Right cardiac atrium (tissue), 5 donors: ENCODE measurements at regions not wholly inside any gene's neighbourhood (a gene's known extent, or its start where the extent isn't known, plus 50 kb on each side); places are given as distances from the start of the nearest gene placed in this dataset.

Experiments used
- ATAC-seq, 2 donors: fragments of 200-7000 bp; cut with Tn5 transposase; one replicate each; pipeline versions ENCODE4 v1.8.0 to v1.9.1; 2020; ENCODE audit warnings: moderate library complexity in 2 of 2, mild to moderate bottlenecking in 1 of 2
- DNase-seq, 3 donors: peaks; one replicate each; pipeline ENCODE4 v3.0.0-alpha.2; 2020
- H3K27ac ChIP-seq: one replicate; pipeline ENCODE4 v1.5.1; 2013; ENCODE audit warnings: mild to moderate bottlenecking, low read length, control low read depth, moderate library complexity
- H3K27me3 ChIP-seq: one replicate; pipeline ENCODE4 v1.6.1; 2013; ENCODE audit not compliant: control insufficient read depth, insufficient read depth
- H3K4me1 ChIP-seq: one replicate; pipeline ENCODE4 v1.6.1; 2013; ENCODE audit warnings: low read length; ENCODE audit not compliant: control insufficient read depth, insufficient read depth
- H3K4me3 ChIP-seq: one replicate; pipeline ENCODE4 v1.5.1; 2013; ENCODE audit warnings: low read length, control low read depth
- H3K9me3 ChIP-seq: one replicate; pipeline ENCODE4 v1.6.1; 2013; ENCODE audit warnings: low read length; ENCODE audit not compliant: control insufficient read depth
- WGBS: extraction: QIAGEN DNeasy Blood & Tissue Kit; methylation state at CpG from one replicate; pipeline ENCODE4 v1.1.7; 2013; 5-methylcytosine and 5-hydroxymethylcytosine counted together
- intact Hi-C, 4 donors: fragments of 100-400 bp; cut with DNase I; formaldehyde crosslinking; loops; one replicate each; pipeline versions ENCODE4 v1.11.0 to v1.14.0; 2022 to 2023
- donor health status: healthy with polysubstance abuse.
- donor health status: DM: no; HTN: yes; CAD: no.
- donor health status: DM: no; HTN: no; CAD: no.
- donor health status: DM: no; HTN: yes; CAD: no; lungs with severe emphysema.
- donor health status: DM: yes; HTN: yes; CAD: no.

DNA sequence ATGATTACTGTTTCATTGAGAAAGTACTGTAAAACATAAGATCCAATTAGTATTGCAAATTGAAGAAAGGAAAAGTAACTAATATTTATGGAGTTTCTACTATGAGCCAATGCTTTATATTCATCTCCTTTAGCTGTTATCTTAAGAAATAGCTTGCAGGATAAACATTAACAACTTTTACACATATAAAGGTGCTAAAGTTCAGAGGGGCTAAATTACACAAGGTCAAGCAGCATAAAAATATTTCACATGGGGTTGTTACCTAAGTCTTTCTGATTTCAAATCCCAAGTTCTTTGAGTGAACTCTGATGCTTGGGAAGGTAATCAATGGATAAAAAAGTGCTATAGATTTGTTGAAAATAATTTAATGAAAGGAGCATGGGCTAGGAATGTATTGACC is 765.5 kb downstream of the CDH8 start:
- no peak overlapping the region for H3K27ac ChIP-seq
- ATAC-seq (no peak), DNase-seq (no peak)
- H3K27me3 ChIP-seq = no peaks in the 10 kb centered on the region
- intact Hi-C loops = no loop called here
- no peak overlapping the region for H3K4me3 ChIP-seq
- no peaks in the 10 kb centered on the region for H3K4me1 ChIP-seq
- no peaks in the 10 kb centered on the region for H3K9me3 ChIP-seq

DNA sequence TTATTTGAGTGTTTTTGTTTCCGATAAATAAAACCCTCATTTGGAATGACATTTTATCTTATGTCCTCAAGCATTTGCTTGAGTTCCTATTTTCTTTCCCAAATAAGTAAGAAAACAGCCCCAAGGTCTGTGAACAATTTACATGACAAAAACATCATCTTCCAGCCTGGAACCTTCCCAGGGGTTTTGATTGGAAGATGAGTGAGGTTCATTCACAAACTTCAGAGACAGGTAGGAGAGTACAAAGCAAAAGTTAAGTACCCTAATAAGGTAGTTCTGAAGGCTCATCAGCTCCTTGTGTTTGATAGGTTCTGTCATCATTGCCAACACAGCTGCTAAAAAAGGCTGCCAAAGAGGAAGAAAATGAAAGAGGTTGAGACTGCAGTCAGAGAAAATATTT is 772.8 kb downstream of the CDH8 start:
- Histone ChIP-seq H3K9me3 (no peaks in the 10 kb centered on the region), H3K4me3 (no peak overlapping the region), H3K27me3 (no peaks in the 10 kb centered on the region), H3K4me1 (no peaks in the 10 kb centered on the region), H3K27ac (no peak overlapping the region)
- ATAC-seq (no peak), DNase-seq (no peak)
- 93% methylated on average over 1 of the region's 1 CpG for WGBS
- intact Hi-C loops = no loop called here

DNA sequence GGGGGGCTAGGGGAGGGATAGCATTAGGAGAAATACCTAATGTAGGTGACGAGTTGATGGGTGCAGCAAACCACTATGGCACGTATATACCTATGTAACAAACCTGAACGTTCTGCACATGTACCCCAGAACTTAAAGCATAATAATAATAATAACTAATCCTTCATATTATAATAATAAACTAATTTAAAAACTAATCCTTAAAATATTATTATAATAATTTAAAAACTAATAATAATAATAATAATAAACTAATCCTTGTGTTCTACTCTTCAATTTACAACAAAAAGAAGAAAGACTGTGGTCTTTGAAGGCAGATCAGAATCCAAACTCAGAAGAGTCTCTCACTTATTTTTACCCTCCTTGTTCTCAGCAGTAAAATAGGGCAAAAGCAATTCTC is 774.9 kb downstream of the CDH8 start:
- ATAC-seq (no peak), DNase-seq (no peak)
- no peaks in the 10 kb centered on the region for H3K9me3 ChIP-seq
- no peaks in the 10 kb centered on the region for H3K4me1 ChIP-seq
- H3K4me3 ChIP-seq = no peak overlapping the region
- no peaks in the 10 kb centered on the region for H3K27me3 ChIP-seq
- no peak overlapping the region for H3K27ac ChIP-seq
- intact Hi-C loops = no loop called here
- 86% methylated on average over 3 of the region's 3 CpGs for WGBS

DNA sequence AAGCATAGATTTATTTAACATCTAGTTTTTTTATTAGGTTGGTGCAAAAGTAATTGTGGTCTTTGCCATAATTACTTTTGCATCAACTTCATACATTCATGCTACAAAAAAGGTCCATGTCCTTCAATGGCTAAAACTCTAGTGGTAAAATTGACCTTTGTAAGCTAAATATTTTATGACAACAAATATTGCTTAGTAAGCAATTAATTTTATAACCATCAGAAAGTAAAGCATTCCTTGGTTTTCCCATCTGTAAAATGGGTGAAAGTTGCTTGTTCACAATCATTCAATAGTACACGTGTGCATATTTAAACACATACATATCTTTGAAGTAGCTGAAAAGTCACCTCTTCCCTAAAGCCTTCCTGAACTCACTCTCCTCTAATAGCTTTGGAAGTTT is 789.6 kb downstream of the CDH8 start:
- WGBS = 89% methylated on average over 1 of the region's 1 CpG
- ATAC-seq (no peak), DNase-seq (no peak)
- H3K27ac ChIP-seq = no peak overlapping the region
- no peak overlapping the region for H3K4me3 ChIP-seq
- intact Hi-C loops = no loop called here
- H3K4me1 ChIP-seq = no peaks in the 10 kb centered on the region
- no peaks in the 10 kb centered on the region for H3K9me3 ChIP-seq
- H3K27me3 ChIP-seq = no peaks in the 10 kb centered on the region

DNA sequence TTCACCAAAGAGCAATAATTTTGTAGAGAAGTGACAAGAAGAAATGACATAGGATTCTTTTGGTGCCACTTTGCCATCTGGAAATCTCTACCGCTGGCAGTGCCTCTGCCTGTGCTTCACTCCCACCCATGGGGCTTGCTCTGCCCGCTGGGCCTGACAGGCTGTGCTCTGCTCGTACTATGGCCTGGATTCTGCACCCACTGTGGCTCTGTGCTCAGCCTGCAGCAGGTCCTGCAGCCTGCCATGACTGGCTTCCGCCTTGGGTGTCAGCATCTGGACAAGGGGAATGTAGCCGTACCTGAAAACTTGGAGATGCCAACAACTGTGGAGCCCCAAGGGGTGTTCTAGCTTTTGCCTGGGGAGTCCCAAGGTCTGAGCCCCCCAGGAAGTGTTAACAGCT is 792.3 kb downstream of the CDH8 start:
- no peak for ATAC-seq
- no peaks in the 10 kb centered on the region for H3K27me3 ChIP-seq
- intact Hi-C loops = no loop called here
- no peaks in the 10 kb centered on the region for H3K9me3 ChIP-seq
- DNase-seq = no peak
- WGBS = 93% methylated on average over 5 of the region's 5 CpGs
- H3K4me1 ChIP-seq = no peaks in the 10 kb centered on the region
- H3K4me3 ChIP-seq = no peak overlapping the region
- no peak overlapping the region for H3K27ac ChIP-seq

DNA sequence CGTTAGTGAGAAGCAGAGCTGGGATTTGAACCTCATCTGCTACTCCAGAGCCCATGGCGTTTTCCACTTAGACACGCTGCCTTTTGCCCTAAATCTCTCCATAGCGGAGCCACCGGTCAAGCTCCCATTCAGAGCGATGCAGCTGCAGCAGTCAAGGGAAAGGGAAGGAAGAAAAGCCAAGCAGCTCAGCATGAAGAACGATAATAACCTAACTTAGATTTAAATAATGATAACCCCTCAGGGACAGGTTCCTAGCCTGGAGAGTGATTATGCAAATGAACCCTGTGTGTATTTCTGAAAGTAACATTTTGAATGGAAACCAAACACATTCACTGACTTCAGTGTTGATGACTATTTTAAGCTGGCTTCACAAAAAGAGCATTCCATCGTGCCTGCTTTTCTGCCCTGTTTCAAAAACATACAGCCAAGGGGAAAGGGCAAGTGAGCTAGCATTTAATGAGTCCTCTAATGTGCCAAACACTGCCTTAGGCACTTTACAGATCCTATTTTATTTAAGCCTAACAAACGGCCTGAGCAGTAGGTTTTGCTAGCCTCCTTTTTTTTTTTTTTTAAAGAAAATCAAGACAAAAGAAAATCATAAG is 798.3 kb downstream of the CDH8 start:
- Histone ChIP-seq H3K9me3 (no peaks in the 10 kb centered on the region), H3K27me3 (no peaks in the 10 kb centered on the region), H3K4me1 (no peaks in the 10 kb centered on the region), H3K4me3 (no peak overlapping the region), H3K27ac (no peak overlapping the region)
- intact Hi-C loops = no loop called here
- ATAC-seq (no peak), DNase-seq (no peak)
- 76% methylated on average over 9 of the region's 9 CpGs for WGBS

DNA sequence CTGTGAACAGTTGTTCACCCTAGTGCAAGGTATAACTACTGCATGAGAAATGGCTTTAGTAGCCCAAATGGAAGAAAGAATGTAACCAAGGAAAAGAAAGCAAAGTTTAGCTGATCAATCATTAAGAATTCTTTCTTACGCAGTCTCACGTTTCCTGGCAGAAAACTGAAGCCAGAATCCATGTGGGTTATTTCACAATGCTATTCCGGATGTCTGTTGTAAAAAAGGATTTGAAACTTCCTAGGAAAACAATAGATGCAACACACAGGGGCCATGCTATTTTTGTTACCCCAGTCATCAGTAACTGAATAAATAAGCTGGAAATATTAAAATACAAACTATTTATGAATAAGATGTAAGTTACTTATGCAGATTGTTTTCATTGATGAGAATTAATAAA is 802.5 kb downstream of the CDH8 start:
- WGBS = 40% methylated on average over 3 of the region's 3 CpGs
- Histone ChIP-seq H3K4me1 (no peaks in the 10 kb centered on the region), H3K27me3 (no peaks in the 10 kb centered on the region), H3K27ac (no peak overlapping the region), H3K4me3 (no peak overlapping the region), H3K9me3 (no peaks in the 10 kb centered on the region)
- no peak for ATAC-seq
- no peak for DNase-seq
- intact Hi-C loops = no loop called here

DNA sequence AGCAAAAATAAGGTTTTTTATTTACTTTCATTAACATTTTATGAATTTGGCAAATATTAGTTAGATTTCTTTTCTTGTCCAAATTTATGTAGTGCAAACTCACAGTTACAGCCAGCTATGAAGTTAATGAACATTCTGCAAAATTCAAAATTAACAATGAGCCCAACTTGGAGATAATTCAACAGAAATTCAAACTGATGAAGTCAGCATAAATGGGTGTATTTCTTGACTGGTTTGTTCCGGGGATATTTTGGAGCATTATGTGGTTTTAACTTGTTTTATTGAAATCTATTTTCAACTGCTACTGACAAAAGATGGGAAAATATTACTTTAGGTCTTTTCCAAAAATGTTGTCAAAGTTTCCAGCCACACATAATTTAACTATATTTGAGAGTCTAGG is 807.9 kb downstream of the CDH8 start:
- ATAC-seq = no peak
- Histone ChIP-seq H3K9me3 (no peaks in the 10 kb centered on the region), H3K4me1 (no peaks in the 10 kb centered on the region), H3K4me3 (no peak overlapping the region), H3K27me3 (no peaks in the 10 kb centered on the region), H3K27ac (no peak overlapping the region)
- DNase-seq = no peak
- 87% methylated on average over 1 of the region's 1 CpG for WGBS
- intact Hi-C loops = no loop called here

DNA sequence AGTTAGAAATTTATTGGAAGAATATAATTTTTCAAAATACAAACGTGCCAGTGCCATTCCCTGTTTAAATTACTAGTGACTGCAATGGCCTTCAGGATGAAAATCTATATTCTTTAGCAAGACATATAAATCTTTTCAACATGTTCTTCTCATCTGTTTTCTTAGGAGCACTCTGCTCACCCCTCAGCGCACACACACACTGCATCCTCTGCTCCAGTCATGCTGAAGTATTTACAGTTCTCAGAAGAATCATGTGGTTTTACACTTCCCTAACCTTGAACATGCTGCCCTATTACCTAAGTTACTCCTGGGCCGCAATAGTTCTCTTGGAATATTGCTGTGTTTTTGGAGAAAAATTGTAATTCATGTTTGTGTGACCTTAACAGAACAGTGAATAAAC is 820.6 kb downstream of the CDH8 start:
- DNase-seq (no peak), ATAC-seq (no peak)
- 80% methylated on average over 3 of the region's 3 CpGs for WGBS
- H3K4me1 ChIP-seq = no peaks in the 10 kb centered on the region
- no peaks in the 10 kb centered on the region for H3K9me3 ChIP-seq
- H3K27ac ChIP-seq = no peak overlapping the region
- no peak overlapping the region for H3K4me3 ChIP-seq
- H3K27me3 ChIP-seq = no peaks in the 10 kb centered on the region
- intact Hi-C loops = no loop called here

DNA sequence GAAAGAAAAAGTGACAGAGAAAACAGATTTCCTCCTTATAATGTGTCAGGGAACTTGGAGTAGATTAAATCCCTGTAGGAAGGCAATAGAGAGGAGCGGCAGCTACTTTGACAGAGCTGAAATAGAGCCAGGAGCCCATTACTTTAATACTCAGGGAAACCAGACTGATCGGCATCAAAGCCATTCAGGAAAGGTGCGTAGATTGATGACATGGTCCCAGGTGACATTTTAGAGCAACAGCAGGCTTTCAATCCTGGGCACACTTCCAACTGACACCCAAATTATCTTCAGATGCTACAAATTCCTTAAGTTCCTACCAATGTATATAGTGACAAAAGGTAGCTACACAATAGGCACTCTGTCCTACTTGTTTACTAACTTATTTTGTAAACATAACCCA is 821.5 kb downstream of the CDH8 start:
- ATAC-seq (no peak), DNase-seq (no peak)
- intact Hi-C loops = no loop called here
- Histone ChIP-seq H3K9me3 (no peaks in the 10 kb centered on the region), H3K4me3 (no peak overlapping the region), H3K27me3 (no peaks in the 10 kb centered on the region), H3K4me1 (no peaks in the 10 kb centered on the region), H3K27ac (no peak overlapping the region)
- WGBS = 80% methylated on average over 3 of the region's 3 CpGs

DNA sequence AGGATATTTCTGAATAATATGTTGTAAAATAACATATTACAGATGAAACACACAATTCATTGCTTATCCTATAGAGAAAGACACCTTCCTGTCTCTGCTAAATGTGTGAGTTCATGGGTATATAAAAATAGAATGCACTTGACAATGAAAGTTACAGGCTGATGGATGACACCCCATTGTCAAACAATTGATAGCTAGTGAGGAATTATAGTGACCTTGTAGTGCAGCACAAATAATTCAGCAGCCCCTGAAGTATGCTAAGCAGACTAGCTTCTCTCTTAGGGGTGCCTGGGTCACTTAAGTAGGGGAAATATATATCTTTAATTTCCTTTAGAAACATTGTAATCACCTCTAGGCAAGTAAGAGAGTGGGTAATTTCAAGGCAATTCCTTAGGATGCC is 826.2 kb downstream of the CDH8 start:
- ATAC-seq (no peak), DNase-seq (no peak)
- intact Hi-C loops = no loop called here
- H3K4me1 ChIP-seq = no peaks in the 10 kb centered on the region
- H3K9me3 ChIP-seq = no peaks in the 10 kb centered on the region
- no peak overlapping the region for H3K27ac ChIP-seq
- no peak overlapping the region for H3K4me3 ChIP-seq
- H3K27me3 ChIP-seq = no peaks in the 10 kb centered on the region

DNA sequence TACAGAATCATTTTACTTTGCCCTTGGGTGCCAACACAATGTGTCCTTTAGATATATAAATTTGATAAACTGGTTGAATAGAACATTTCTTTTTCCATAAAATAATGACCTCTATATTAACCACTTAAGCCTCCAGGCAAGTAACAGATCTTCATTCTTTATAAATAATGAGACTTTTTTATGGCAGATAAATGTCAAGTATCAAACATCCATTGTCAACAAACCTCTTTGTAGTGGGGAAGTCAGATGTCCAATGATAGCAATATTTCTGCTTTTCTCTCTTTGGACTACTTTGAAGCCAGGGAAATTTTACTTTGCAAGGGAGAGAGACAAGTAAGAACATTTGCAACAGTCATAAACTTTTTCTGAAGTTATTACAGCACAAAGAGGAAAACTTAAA is 841.2 kb downstream of the CDH8 start:
- H3K4me1 ChIP-seq = no peaks in the 10 kb centered on the region
- intact Hi-C loops = no loop called here
- ATAC-seq = no peak
- no peak overlapping the region for H3K27ac ChIP-seq
- H3K9me3 ChIP-seq = no peaks in the 10 kb centered on the region
- no peaks in the 10 kb centered on the region for H3K27me3 ChIP-seq
- no peak overlapping the region for H3K4me3 ChIP-seq
- DNase-seq = no peak
